ENCODE measurements at regions not wholly inside any gene's neighbourhood (a gene's known extent, or its start where the extent isn't known, plus 50 kb on each side); places are given as distances from the start of the nearest gene placed in this dataset.

DNA sequence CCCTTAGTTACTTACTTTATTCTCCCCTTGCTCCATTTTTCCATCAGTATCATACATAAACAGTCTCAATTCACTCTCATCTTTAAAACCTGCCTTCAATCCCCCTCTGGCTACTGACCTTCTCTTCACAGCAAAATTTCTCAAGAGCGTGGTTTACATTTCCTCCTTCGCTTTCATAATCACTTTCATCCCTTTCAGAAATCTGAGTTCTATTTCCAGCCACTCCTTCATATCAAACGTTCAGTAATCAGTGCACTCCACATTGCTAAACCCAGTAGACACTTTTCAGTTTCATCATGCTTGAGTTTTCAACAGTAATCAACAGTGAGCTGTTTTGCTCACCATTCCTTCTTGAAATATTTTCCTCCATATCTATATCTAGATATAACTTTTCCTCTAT is 176.7 kb upstream of the HSF2 start:
- Mint-ChIP-seq H3K27me3 (ENCODE audit: unreplicated experiment) (peaks cover 2% of the 10 kb centered on the region), H3K9me3 (ENCODE audit: unreplicated experiment) (no peaks in the 10 kb centered on the region), H3K4me3 (ENCODE audit: unreplicated experiment) (no peak overlapping the region), H3K36me3 (ENCODE audit: low read depth, unreplicated experiment) (no peaks in the 10 kb centered on the region), H3K27ac (ENCODE audit: unreplicated experiment) (no peak overlapping the region), H3K4me1 (ENCODE audit: unreplicated experiment) (no peaks in the 10 kb centered on the region)
- TF ChIP-seq, protein P1, sequence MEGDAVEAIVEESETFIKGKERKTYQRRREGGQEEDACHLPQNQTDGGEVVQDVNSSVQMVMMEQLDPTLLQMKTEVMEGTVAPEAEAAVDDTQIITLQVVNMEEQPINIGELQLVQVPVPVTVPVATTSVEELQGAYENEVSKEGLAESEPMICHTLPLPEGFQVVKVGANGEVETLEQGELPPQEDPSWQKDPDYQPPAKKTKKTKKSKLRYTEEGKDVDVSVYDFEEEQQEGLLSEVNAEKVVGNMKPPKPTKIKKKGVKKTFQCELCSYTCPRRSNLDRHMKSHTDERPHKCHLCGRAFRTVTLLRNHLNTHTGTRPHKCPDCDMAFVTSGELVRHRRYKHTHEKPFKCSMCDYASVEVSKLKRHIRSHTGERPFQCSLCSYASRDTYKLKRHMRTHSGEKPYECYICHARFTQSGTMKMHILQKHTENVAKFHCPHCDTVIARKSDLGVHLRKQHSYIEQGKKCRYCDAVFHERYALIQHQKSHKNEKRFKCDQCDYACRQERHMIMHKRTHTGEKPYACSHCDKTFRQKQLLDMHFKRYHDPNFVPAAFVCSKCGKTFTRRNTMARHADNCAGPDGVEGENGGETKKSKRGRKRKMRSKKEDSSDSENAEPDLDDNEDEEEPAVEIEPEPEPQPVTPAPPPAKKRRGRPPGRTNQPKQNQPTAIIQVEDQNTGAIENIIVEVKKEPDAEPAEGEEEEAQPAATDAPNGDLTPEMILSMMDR (IDR thresholded peaks at IDR 0.05; ENCODE audit: unreplicated experiment), result no peak
- DNase-seq (ENCODE audit: low spot score), result no peak

DNA sequence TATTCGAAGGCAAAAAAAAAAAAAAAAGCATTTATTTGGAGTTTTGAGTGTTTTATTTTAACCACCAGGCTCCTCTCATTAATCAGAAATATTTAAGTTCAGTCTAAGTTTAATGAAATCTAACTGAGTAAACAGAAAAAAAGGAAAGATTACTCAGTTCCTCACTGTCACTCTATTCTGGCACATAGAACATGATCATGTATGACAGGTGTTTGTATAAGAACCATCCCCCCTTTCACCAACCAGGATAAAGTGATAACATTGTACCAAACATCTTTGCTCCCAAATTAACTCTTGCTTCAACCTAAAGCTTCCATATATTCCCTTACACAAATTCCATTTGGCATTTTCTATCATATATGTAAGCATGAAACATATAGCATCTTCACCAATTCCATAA is 176.2 kb upstream of the HSF2 start:
- Mint-ChIP-seq H3K4me1 (ENCODE audit: unreplicated experiment) (no peaks in the 10 kb centered on the region), H3K36me3 (ENCODE audit: low read depth, unreplicated experiment) (no peaks in the 10 kb centered on the region), H3K4me3 (ENCODE audit: unreplicated experiment) (no peak overlapping the region), H3K9me3 (ENCODE audit: unreplicated experiment) (no peaks in the 10 kb centered on the region), H3K27me3 (ENCODE audit: unreplicated experiment) (peaks cover 2% of the 10 kb centered on the region), H3K27ac (ENCODE audit: unreplicated experiment) (no peak overlapping the region)
- TF ChIP-seq, protein P1 (IDR thresholded peaks at IDR 0.05; ENCODE audit: unreplicated experiment), result no peak
- no peak for DNase-seq (ENCODE audit: low spot score)

DNA sequence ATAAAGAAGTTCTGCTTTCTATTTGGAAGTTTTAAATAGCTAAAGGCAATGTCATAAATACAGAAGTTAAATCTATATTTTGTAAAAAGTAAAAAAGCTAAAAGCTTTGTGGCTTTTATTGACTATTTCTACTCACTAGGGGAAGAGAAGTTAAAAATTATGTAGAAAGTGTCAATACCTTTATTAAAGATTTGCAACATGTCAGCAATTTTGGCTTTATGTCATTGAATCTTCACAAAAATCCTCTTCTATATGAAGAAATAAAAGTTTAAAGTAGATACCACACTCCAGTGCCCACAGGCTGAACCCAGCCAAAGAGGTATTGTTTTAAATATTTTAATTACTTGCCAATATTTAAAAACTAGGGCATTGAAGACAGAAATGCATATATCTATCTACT is 160.6 kb upstream of the HSF2 start:
- no peaks in the 10 kb centered on the region for H3K27me3 Mint-ChIP-seq (ENCODE audit: unreplicated experiment)
- TF ChIP-seq, protein P1 (IDR thresholded peaks at IDR 0.05; ENCODE audit: unreplicated experiment), result no peak
- no peak overlapping the region for H3K4me3 Mint-ChIP-seq (ENCODE audit: unreplicated experiment)
- no peaks in the 10 kb centered on the region for H3K9me3 Mint-ChIP-seq (ENCODE audit: unreplicated experiment)
- no peaks in the 10 kb centered on the region for H3K36me3 Mint-ChIP-seq (ENCODE audit: low read depth, unreplicated experiment)
- H3K4me1 Mint-ChIP-seq (ENCODE audit: unreplicated experiment), result peaks cover 3% of the 10 kb centered on the region
- no peak overlapping the region for H3K27ac Mint-ChIP-seq (ENCODE audit: unreplicated experiment)
- DNase-seq (ENCODE audit: low spot score), result no peak

DNA sequence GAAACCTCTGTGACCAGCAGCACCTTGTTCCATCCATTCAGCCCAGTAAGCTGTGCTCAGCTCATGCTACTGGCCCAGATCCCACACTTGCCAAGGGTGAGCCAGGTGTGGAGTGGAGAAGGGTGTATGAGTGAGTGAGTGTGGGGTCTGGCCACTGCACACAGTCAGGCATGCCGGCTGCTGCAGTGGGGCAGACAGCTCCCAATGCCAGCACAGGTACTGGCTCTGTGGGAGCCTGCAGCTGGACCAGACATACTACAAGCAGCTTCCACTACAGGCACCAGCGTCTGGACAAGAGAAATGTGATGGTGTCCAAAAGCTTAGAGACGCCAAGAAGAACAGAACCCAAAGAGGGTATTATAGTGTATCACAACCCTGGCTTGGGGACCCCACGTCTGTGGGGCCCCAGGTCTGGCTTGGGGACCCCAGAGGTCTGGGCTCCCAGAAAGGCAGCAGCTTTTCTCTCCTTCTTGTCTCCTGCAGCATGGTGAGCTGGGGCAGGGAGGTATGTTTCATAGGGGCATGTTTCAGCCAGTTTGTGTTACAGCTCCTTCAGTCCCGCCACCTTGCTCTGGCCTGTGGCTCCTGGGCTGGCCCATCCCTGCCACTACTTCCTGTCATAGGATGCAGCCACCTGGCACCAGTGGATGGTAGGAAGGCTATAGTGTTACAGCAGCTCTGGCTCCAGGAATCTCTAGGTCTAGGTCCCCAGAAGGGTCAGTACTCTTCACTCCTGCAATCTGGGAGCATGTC is 152.4 kb upstream of the HSF2 start:
- Mint-ChIP-seq H3K27ac (ENCODE audit: unreplicated experiment) (no peak overlapping the region), H3K4me3 (ENCODE audit: unreplicated experiment) (no peak overlapping the region), H3K4me1 (ENCODE audit: unreplicated experiment) (no peaks in the 10 kb centered on the region), H3K9me3 (ENCODE audit: unreplicated experiment) (peaks cover 4% of the 10 kb centered on the region), H3K36me3 (ENCODE audit: low read depth, unreplicated experiment) (peaks cover 2% of the 10 kb centered on the region), H3K27me3 (ENCODE audit: unreplicated experiment) (no peaks in the 10 kb centered on the region)
- TF ChIP-seq, protein P1 (IDR thresholded peaks at IDR 0.05; ENCODE audit: unreplicated experiment), result no peak
- DNase-seq (ENCODE audit: low spot score), result no peak

DNA sequence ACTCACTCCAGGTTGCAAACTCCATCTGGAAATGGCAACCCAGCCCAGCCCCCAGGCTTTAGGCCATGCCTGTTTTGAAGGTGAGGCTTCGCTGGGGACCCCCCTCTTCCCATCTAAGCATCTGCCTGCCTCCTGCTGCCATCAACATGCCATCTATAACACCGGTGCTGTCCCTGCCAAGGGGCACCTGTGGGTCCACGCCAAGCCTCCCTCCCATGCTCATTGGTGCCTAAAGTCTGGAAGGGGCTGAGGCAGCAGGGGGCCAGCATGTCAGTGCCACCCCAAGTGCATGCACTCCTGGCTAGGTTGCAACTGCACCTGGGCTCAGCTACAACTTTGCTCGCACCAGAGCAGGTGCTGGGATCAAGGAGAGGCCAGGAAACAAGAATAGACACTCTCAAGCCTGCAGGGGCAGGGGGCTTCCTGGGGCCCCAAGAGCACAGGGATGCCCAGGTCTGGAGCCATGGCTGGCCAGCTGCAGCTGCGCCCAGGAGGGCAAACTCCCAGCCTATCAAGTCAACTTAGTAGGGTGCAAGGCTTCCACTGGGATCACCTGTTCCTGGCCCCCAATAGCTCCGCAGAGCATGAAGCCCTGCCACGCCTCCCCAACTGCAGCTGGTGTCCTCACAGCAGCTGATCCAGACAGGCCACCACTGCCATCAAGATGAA is 151.3 kb upstream of the HSF2 start:
- Mint-ChIP-seq H3K9me3 (ENCODE audit: unreplicated experiment) (peaks cover 4% of the 10 kb centered on the region), H3K27me3 (ENCODE audit: unreplicated experiment) (no peaks in the 10 kb centered on the region), H3K27ac (ENCODE audit: unreplicated experiment) (no peak overlapping the region), H3K36me3 (ENCODE audit: low read depth, unreplicated experiment) (peaks cover 2% of the 10 kb centered on the region), H3K4me3 (ENCODE audit: unreplicated experiment) (no peak overlapping the region), H3K4me1 (ENCODE audit: unreplicated experiment) (no peaks in the 10 kb centered on the region)
- TF ChIP-seq, protein P1 (IDR thresholded peaks at IDR 0.05; ENCODE audit: unreplicated experiment), result no peak
- no peak for DNase-seq (ENCODE audit: low spot score)
